GM23338 (cell line): ENCODE measurements at regions not wholly inside any gene's neighbourhood (a gene's known extent, or its start where the extent isn't known, plus 50 kb on each side); places are given as distances from the start of the nearest gene placed in this dataset.

Experiments used
- ATAC-seq: fragments of 200-7000 bp; cut with Tn5 transposase; 3 replicates; pipeline ENCODE4 v1.9.1; 2020
- DNase-seq: peaks from one replicate; pipeline ENCODE4 v3.0.0-alpha.2; 2015; ENCODE audit warnings: low spot score
- H2AFZ ChIP-seq: fragments of 200-600 bp; sonication (generic); 2 replicates; pipeline ENCODE4 v1.8.0; 2016; ENCODE audit warnings: antibody characterized with exemption, mild to moderate bottlenecking, moderate library complexity
- H3F3A ChIP-seq: fragments of 200-600 bp; sonication (generic); replicated peaks from 2 replicates; pipeline ENCODE4 v1.8.0; 2017; ENCODE audit warnings: antibody characterized with exemption, mixed run types, low read depth
- H3K27ac ChIP-seq: fragments of 200-600 bp; sonication (generic); 2 replicates; pipeline ENCODE4 v1.6.1; 2016; ENCODE audit warnings: low read depth
- H3K27me3 ChIP-seq: fragments of 200-600 bp; sonication (generic); 2 replicates; pipeline ENCODE4 v1.8.0; 2016; ENCODE audit warnings: mild to moderate bottlenecking, mixed run types, moderate library complexity; ENCODE audit not compliant: insufficient read depth
- H3K36me3 ChIP-seq: fragments of 200-600 bp; sonication (generic); 2 replicates; pipeline ENCODE4 v1.8.0; 2016; ENCODE audit warnings: mild to moderate bottlenecking; ENCODE audit not compliant: insufficient read depth
- H3K4me1 ChIP-seq: fragments of 200-600 bp; sonication (generic); 2 replicates; pipeline ENCODE4 v1.8.0; 2016; ENCODE audit warnings: mild to moderate bottlenecking, moderate library complexity; ENCODE audit not compliant: insufficient read depth
- H3K4me2 ChIP-seq: fragments of 200-600 bp; sonication (generic); 2 replicates; pipeline ENCODE4 v1.7.1; 2017; ENCODE audit warnings: mixed run types
- H3K4me3 ChIP-seq: fragments of 200-600 bp; sonication (generic); 2 replicates; pipeline ENCODE4 v1.6.1; 2016; ENCODE audit warnings: mixed run types
- H3K79me2 ChIP-seq: fragments of 200-600 bp; sonication (generic); replicated peaks from 2 replicates; pipeline ENCODE4 v1.8.0; 2017; ENCODE audit warnings: mild to moderate bottlenecking; ENCODE audit not compliant: insufficient read depth
- H3K9me2 ChIP-seq: fragments of 200-600 bp; sonication (generic); 2 replicates; pipeline ENCODE4 v1.8.0; 2017; ENCODE audit not compliant: insufficient read depth
- H4K20me1 ChIP-seq: fragments of 200-600 bp; sonication (generic); replicated peaks from 2 replicates; pipeline ENCODE4 v1.8.0; 2017; ENCODE audit warnings: mild to moderate bottlenecking; ENCODE audit not compliant: insufficient read depth
- H3K27ac Mint-ChIP-seq: 2 replicates; pipeline ENCODE4 v1.8.0; 2020; ENCODE audit warnings: inconsistent platforms, mild to moderate bottlenecking, moderate library complexity, mixed read lengths
- H3K27me3 Mint-ChIP-seq: 3 replicates; pipeline ENCODE4 v1.8.0; 2022; ENCODE audit warnings: low read depth, mild to moderate bottlenecking, moderate library complexity, mixed read lengths, inconsistent platforms; ENCODE audit not compliant: insufficient read depth, poor library complexity
- H3K36me3 Mint-ChIP-seq: 3 replicates; pipeline ENCODE4 v1.8.0; 2021; ENCODE audit warnings: low read depth, mild to moderate bottlenecking, inconsistent platforms, moderate library complexity, mixed read lengths
- H3K4me1 Mint-ChIP-seq: 3 replicates; pipeline ENCODE4 v1.8.0; 2020; ENCODE audit warnings: mild to moderate bottlenecking, inconsistent platforms, mixed read lengths
- H3K4me3 Mint-ChIP-seq: 3 replicates; pipeline ENCODE4 v1.8.0; 2021; ENCODE audit warnings: moderate library complexity, mild to moderate bottlenecking, inconsistent platforms, mixed read lengths
- H3K9me3 Mint-ChIP-seq: 3 replicates; pipeline ENCODE4 v1.8.0; 2020; ENCODE audit warnings: moderate library complexity, mild to moderate bottlenecking, inconsistent platforms, mixed read lengths
- CREB1 ChIP-seq: fragments of 250-450 bp; sonication (Bioruptor Pico); IDR thresholded peaks from 2 replicates; pipeline ENCODE4 v1.5.0; 2020; ENCODE audit warnings: low read depth, mild to moderate bottlenecking, moderate library complexity
- CTCF ChIP-seq, 2 experiments: fragments of 200-600 bp in 1 of 2; sonication (generic) in 1 of 2; conservative IDR thresholded peaks; 2 replicates each; pipeline versions ENCODE4 v1.5.1 to v1.6.1; 2016 to 2017; ENCODE audit warnings: antibody characterized with exemption in 2 of 2, low read depth in 2 of 2, mild to moderate bottlenecking in 2 of 2, moderate library complexity in 1 of 2
- ETS1 ChIP-seq: IDR thresholded peaks from 2 replicates; pipeline ENCODE4 v1.6.1; 2016; ENCODE audit warnings: antibody characterized with exemption
- NANOG ChIP-seq: IDR thresholded peaks from 2 replicates; pipeline ENCODE4 v1.6.1; 2016; ENCODE audit warnings: antibody characterized with exemption, borderline replicate concordance
- POLR2AphosphoS5 ChIP-seq: IDR thresholded peaks from 2 replicates; pipeline ENCODE4 v1.6.1; 2016; ENCODE audit warnings: antibody characterized with exemption, low read depth
- STAT1 ChIP-seq: IDR thresholded peaks from one replicate; pipeline ENCODE4 v1.6.1; 2016; ENCODE audit warnings: antibody characterized with exemption; ENCODE audit not compliant: unreplicated experiment
- ZNF114 ChIP-seq: fragments of 250-450 bp; sonication (Bioruptor Pico); IDR thresholded peaks from 2 replicates; pipeline ENCODE4 v1.5.0; 2020; ENCODE audit warnings: mild to moderate bottlenecking, moderate library complexity
- ZNF331 ChIP-seq: fragments of 250-450 bp; sonication (Bioruptor Pico); IDR thresholded peaks from 2 replicates; pipeline ENCODE4 v1.5.0; 2020; ENCODE audit warnings: low read depth, mild to moderate bottlenecking, moderate library complexity
- ZNF462 ChIP-seq: fragments of 250-450 bp; sonication (Bioruptor Pico); IDR thresholded peaks from 2 replicates; pipeline ENCODE4 v1.5.0; 2020; ENCODE audit warnings: mild to moderate bottlenecking, moderate library complexity

- H3K4me2 ChIP-seq, result no peak overlapping the region
- H3K9me2 ChIP-seq, result no peaks in the 10 kb centered on the region
- DNase-seq (no peak), ATAC-seq (no peak)
- no peaks in the 10 kb centered on the region for H3K27me3 ChIP-seq
- Mint-ChIP-seq H3K27me3 (peaks cover 2% of the 10 kb centered on the region), H3K36me3 (no peaks in the 10 kb centered on the region), H3K4me3 (no peak overlapping the region), H3K4me1 (no peaks in the 10 kb centered on the region; the same call in 2 of the 3 replicates), H3K9me3 (no peaks in the 10 kb centered on the region), H3K27ac (no peak overlapping the region)
- H2AFZ ChIP-seq, result no peak overlapping the region
- no peaks in the 10 kb centered on the region for H3K79me2 ChIP-seq
- no peaks in the 10 kb centered on the region for H3K4me1 ChIP-seq
- H3K27ac ChIP-seq, result no peak overlapping the region
- H3K36me3 ChIP-seq, result no peaks in the 10 kb centered on the region
- no peaks in the 10 kb centered on the region for H4K20me1 ChIP-seq
- TF ChIP-seq POLR2AphosphoS5 (no peak), STAT1 (no peak), ETS1 (no peak), CTCF (conservative IDR thresholded peaks at IDR 0.05; ENCODE audit: low read depth in 2 of 2) (no peak), ZNF331 (CRISPR knock-in tag) (no peak), ZNF114 (CRISPR knock-in tag) (no peak), CREB1 (CRISPR knock-in tag) (no peak), NANOG (no peak), ZNF462 (no peak)
- H3F3A ChIP-seq, result no peaks in the 10 kb centered on the region
- H3K4me3 ChIP-seq, result no peak overlapping the region
Observed at GRCh38 chr15:72915843-72916242, 132.3 kb upstream of the ADPGK start.
